C4-2B (cell line): ENCODE measurements at regions not wholly inside any gene's neighbourhood (a gene's known extent, or its start where the extent isn't known, plus 50 kb on each side); places are given as distances from the start of the nearest gene placed in this dataset.

ENCODE experiments used
- ZFX ChIP-seq: fragments of 450-650 bp; IDR thresholded peaks from 2 replicates; pipeline ENCODE4 v1.6.1; 2017
- TF ChIP-seq, protein P1 (sequence below): fragments of 450-650 bp; conservative IDR thresholded peaks from 2 replicates; pipeline ENCODE4 v1.5.1; 2017; ENCODE audit warnings: mild to moderate bottlenecking

DNA sequence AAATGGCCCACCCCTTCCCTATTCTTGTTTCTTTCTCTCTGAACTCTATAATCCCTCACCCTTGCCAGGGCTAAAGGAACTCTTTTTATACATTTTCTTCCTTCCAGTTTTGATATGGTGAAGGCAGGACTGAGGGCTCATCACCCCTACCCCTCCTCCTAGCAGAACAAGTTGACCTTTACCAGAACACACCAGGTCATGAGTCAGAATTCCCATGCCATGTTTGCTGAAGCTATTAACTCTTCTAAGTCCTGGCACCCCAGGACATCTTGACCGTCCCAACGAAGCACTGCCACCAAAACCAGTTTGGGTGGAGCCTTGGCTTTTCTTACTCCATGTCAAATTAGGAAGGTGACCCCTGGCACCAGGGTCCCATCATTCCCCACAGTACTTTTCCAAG lies 57.5 kb upstream of the DYNLT3 start:
- TF ChIP-seq, protein P1, sequence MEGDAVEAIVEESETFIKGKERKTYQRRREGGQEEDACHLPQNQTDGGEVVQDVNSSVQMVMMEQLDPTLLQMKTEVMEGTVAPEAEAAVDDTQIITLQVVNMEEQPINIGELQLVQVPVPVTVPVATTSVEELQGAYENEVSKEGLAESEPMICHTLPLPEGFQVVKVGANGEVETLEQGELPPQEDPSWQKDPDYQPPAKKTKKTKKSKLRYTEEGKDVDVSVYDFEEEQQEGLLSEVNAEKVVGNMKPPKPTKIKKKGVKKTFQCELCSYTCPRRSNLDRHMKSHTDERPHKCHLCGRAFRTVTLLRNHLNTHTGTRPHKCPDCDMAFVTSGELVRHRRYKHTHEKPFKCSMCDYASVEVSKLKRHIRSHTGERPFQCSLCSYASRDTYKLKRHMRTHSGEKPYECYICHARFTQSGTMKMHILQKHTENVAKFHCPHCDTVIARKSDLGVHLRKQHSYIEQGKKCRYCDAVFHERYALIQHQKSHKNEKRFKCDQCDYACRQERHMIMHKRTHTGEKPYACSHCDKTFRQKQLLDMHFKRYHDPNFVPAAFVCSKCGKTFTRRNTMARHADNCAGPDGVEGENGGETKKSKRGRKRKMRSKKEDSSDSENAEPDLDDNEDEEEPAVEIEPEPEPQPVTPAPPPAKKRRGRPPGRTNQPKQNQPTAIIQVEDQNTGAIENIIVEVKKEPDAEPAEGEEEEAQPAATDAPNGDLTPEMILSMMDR, result no peak
- no peak for TF ChIP-seq ZFX
